Left renal pelvis (tissue), 4 donors: ENCODE measurements at regions not wholly inside any gene's neighbourhood (a gene's known extent, or its start where the extent isn't known, plus 50 kb on each side); places are given as distances from the start of the nearest gene placed in this dataset.
"Not testable (repeated sequence)": the region's sequence is repeated elsewhere in the genome, so short reads cannot be mapped to it uniquely, and the experiment has no call there.

Experiments
- DNase-seq, 4 donors: peaks; one replicate each; pipeline ENCODE4 v3.0.0-alpha.2; 2013; ENCODE audit warnings: low read depth in 4 of 4, low spot score in 3 of 4

- DNase-seq = not testable (repeated sequence)
These were observed 94.6 kb downstream of the TMEM121 start for GRCh38 chr14:105620865-105621471.

DNA sequence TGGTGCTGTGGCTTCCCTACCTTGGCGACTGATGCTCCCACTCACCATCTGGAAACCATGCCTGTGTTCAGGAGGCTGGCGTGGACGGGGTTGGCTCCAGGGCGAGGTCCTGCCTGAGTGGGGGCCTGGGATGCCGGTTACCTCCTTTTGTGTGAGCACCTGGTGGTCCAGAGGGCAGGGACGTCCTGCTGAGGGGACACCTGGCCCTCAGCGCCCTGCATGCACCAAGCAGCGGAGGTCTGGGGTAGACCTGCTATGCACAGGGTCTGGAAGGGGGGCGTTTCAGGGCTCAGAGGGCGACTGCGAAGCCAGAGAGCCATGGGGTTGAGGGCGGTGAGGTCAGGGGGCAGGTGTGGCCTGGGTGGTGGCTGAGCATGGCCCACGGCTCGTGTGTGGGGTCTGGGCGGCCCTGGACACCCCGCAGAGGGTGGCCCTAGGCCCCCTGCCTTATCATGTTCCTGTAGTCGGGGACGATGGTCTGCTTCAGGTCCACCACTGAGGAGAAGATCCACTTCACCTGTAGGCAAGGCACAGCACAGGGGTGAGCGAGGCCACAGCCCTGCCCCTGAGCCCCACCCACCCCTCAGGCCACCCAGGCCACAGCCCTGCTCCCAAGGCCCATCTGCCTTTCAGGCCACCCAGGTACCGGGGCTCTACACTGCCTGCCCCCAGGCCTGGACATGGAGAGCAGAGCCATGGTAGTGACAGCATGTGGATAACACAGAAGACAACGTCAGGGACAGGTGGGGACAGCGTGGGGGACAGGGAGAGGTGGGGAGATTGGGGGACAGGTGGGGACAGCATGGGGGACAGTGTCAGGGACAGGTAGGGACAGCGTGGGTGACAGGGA is 95.3 kb downstream of the TMEM121 start:
- DNase-seq = not testable (repeated sequence)

DNA sequence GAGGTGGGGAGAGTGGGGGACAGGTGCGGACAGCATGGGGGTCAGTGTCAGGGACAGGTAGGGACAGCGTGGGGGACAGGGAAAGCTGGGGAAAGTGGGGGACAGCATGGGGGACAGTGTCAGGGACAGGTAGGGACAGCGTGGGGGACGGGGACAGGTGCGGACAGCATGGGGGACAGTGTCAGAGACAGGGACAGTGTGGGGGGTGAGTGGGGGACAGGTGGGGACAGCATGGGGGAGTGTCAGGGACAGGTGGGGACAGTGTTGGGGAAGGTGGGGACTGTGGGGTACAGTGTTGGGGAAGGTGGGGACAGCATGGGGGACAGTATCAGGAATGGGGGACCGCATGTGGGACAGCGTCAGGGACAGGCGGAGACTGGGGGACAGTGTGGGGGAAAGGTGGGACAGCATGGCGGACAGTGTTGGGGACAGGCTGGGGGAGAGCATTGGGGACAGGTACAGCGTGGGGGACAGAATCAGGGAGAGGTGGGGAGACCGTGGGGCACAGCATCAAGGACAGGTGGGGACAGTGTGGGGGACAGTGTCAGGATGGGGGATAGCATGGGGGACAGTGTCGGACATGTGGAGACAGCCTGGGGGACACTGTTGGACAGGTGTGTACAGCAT is 96.1 kb downstream of the TMEM121 start:
- no peak for DNase-seq

DNA sequence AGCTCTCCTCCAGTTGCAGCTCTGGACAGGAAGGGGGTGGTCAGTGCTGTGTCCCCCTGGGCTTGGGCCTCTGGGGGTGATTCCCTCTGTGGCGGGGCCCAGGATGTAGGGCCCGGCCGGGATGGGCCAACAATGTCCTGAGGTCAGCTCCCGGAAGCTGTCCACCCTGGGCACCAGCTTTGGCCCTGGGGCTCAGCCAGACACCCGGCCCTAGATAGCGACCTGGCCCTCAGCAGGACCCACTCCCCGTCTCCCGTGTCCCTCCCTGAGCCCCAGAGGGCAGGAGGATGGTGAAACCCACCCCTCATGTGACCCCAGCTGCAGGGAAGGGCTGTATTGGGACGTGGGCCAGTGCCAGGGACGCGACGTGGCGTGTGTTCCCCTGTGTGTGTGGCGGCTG is 96.8 kb downstream of the TMEM121 start:
- not testable (repeated sequence) for DNase-seq

DNA sequence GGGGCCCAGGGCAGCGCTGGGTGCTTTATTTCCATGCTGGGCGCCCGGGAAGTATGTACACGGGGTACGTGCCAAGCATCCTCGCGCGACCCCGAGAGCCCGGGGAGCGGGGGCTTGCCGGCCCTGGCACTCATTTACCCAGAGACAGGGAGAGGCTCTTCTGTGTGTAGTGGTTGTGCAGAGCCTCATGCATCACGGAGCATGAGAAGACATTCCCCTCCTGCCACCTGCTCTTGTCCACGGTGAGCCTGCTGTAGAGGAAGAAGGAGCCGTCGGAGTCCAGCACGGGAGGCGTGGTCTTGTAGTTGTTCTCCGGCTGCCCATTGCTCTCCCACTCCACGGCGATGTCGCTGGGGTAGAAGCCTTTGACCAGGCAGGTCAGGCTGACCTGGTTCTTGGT is 98.0 kb downstream of the TMEM121 start:
- DNase-seq = not testable (repeated sequence)

GRCh38 chr14:105624749-105625434 is 98.5 kb downstream of the TMEM121 start:
- DNase-seq = not testable (repeated sequence)

DNA sequence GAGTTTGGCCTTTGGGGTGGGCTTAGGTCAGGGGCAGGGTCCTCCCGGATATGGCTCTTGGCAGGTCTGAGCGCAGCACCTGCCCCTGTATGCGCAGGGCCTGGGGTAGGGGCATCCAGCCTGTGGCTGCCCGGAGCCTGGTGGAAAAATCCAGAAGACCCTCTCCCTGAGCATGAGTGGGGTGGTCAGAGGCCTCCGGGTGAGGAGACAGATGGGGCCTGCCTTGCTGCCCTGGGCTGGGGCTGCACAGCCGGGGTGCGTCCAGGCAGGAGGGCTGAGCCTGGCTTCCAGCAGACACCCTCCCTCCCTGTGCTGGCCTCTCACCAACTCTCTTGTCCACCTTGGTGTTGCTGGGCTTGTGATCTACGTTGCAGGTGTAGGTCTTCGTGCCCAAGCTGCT is 99.1 kb downstream of the TMEM121 start:
- not testable (repeated sequence) for DNase-seq

DNA sequence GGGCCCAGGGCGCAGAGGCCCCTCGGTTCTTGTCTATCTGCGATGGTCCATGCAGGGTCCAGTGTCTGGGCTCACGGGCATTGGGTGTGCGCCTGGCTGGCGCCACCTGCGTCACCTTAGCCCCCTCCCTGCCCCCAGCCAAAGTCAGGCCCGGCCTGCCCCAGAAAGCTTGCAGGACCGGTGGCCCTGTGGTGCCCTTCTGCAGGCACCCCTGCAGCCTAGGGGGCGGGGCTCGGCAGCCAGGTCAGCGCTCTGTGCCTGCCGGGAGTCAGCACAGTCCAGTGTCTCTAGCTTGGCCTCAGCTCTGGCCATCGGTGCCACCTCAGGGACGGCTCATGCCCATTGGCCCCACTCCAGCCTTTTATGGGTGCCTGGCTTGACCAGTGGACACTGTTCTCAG is 99.7 kb downstream of the TMEM121 start:
- not testable (repeated sequence) for DNase-seq

DNA sequence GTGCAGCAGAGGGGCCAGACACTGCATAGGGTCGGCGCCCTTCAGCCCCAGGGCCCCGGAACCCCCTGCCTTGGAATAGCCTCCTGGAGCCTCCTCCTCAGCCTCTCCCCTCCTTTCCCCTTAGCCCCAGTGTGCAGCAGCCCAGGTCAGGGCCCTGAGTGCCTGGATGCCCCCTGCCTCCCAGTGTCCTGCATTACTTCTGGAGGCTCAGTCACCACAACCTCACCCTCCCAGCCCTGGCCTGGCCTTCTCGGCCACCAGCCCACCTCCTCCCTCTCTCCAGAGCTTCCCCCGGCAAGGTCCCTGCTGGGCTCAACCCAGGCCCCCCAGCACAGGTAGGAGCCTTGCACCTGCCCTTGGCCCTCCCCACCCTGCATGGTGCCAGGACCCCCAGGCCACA is 100.3 kb downstream of the TMEM121 start:
- DNase-seq = not testable (repeated sequence)

DNA sequence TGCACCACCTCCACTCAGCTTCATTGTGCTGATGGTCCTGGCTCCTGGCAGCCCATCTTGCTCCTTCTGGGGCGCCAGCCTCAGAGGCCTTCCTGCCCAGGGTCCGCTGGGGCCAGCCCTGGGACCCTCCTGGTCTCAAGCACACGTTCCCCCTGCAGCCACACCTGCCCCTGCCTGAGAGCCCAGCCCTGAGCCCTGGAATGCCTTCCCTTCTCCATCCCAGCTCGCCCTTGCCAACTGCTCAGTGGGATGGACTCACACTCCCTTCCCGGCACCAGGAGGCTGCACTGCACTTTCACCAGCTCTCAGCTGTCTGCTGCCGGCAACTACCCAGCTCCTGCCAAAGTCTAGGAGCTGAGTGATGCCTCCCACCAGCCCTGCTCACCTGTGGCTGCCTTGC is 100.9 kb downstream of the TMEM121 start:
- not testable (repeated sequence) for DNase-seq

- DNase-seq = no peak
These were observed 101.3 kb downstream of the TMEM121 start for GRCh38 chr14:105627701-105628100.

DNA sequence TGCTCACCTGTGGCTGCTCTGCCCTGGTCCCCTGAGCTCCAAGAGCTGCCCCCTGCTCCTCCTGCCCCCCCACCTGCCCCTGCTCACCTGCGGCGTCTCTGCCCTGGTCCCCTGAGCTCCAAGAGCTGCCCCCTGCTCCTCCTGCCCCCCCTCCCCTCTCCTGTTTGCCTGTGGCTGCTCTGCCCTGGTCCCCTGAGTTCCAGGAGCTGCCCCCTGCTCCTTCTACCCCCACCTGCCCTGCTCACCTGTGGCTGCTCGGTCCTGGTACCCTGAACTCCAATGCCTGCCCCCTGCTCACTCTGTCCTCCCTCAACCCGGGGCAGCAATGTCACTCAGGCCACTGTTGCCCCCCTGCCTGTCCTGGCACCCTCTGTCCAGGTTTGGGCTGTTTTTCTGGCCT is 101.7 kb downstream of the TMEM121 start:
- DNase-seq = not testable (repeated sequence)

DNA sequence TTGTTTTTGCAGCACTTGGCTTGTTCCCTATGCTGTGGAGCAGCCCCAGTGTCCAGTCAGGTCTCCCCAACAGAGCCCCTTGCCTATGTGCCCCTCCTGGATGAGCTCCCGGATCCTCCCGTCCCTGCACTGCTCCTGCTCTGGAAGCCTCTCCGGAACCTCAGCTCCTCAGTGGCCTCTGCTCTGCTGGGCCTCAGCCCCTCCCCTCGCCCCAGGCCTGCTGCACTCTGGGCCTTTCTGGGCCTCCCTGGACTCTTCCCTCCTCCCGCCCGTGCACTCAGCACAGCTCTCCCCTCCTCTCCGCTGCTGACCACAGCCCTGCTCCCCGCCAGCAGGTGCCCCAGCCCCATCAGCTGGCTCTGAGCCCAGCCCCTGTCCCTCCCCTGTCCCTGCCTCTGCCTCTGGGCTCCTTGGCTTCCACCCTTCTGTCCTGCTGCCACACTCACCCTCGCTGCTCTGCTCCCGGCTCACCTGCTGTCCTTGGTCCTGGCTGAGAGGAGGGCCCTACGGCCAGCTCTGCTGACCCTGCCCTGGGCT is 102.2 kb downstream of the TMEM121 start:
- DNase-seq = not testable (repeated sequence)

- not testable (repeated sequence) for DNase-seq
These were observed 102.9 kb downstream of the TMEM121 start for GRCh38 chr14:105629091-105629885.

- DNase-seq = no peak
These were observed 103.5 kb downstream of the TMEM121 start for GRCh38 chr14:105629886-105630215.

- DNase-seq = not testable (repeated sequence)
These were observed 104.0 kb downstream of the TMEM121 start for GRCh38 chr14:105630293-105630934.

- not testable (repeated sequence) for DNase-seq
These were observed 104.8 kb downstream of the TMEM121 start for GRCh38 chr14:105630935-105631779.

- DNase-seq = no peak
These were observed 105.6 kb downstream of the TMEM121 start for GRCh38 chr14:105632010-105632409.

- not testable (repeated sequence) for DNase-seq
These were observed 107.2 kb downstream of the TMEM121 start for GRCh38 chr14:105633596-105633995.
